DMS 273 (cell line): ENCODE measurements at regions not wholly inside any gene's neighbourhood (a gene's known extent, or its start where the extent isn't known, plus 50 kb on each side); places are given as distances from the start of the nearest gene placed in this dataset.
A peak's percentile ranks its signal among the peaks of the same experiment; 100 is the strongest.
"Not testable (repeated sequence)": the region's sequence is repeated elsewhere in the genome, so short reads cannot be mapped to it uniquely, and the experiment has no call there.

Experiments used
- DNase-seq: peaks from one replicate; lab custom pipeline; 2025; ENCODE audit not compliant: unreplicated experiment; lab: John Stamatoyannopoulos, UW

GRCh38 chr18:47682876-47683275 is 247.6 kb downstream of the SMAD2 start:
- DNase-seq, result no peak

GRCh38 chr18:47680488-47680887 is 250.0 kb downstream of the SMAD2 start:
- no peak for DNase-seq

GRCh38 chr18:47679864-47680263 is 250.6 kb downstream of the SMAD2 start:
- DNase-seq, result no peak

- no peak for DNase-seq
These were observed 252.5 kb downstream of the SMAD2 start for GRCh38 chr18:47677952-47678351.

- DNase-seq, result no peak
These were observed 260.6 kb downstream of the SMAD2 start for GRCh38 chr18:47669815-47670214.

- DNase-seq, result no peak
These were observed 272.0 kb downstream of the SMAD2 start for GRCh38 chr18:47658498-47658897.

GRCh38 chr18:47654988-47655387 is 275.5 kb downstream of the SMAD2 start:
- DNase-seq, result no peak

- no peak for DNase-seq
These were observed 285.6 kb downstream of the SMAD2 start for GRCh38 chr18:47644896-47645295.

GRCh38 chr18:47637551-47637950 is 292.9 kb downstream of the SMAD2 start:
- DNase-seq, result not testable (repeated sequence)

GRCh38 chr18:47635416-47635815 is 295.0 kb downstream of the SMAD2 start:
- no peak for DNase-seq

- DNase-seq, result peak; percentile 21
These were observed 297.4 kb downstream of the SMAD2 start for GRCh38 chr18:47632970-47633635.

- DNase-seq, result no peak
These were observed 301.6 kb downstream of the SMAD2 start for GRCh38 chr18:47628893-47629292.

- DNase-seq, result no peak
These were observed 302.1 kb downstream of the SMAD2 start for GRCh38 chr18:47628240-47628781.

- DNase-seq, result no peak
These were observed 303.4 kb downstream of the SMAD2 start for GRCh38 chr18:47627030-47627429.

GRCh38 chr18:47619771-47620448 is 310.5 kb downstream of the SMAD2 start:
- DNase-seq, result no peak

- no peak for DNase-seq
These were observed 311.7 kb downstream of the SMAD2 start for GRCh38 chr18:47618758-47619157.

- no peak for DNase-seq
These were observed 315.4 kb downstream of the SMAD2 start for GRCh38 chr18:47615043-47615442.

- DNase-seq, result no peak
These were observed 316.5 kb downstream of the SMAD2 start for GRCh38 chr18:47613929-47614328.

- no peak for DNase-seq
These were observed 318.8 kb downstream of the SMAD2 start for GRCh38 chr18:47611649-47612048.

GRCh38 chr18:47606526-47606925 is 323.9 kb downstream of the SMAD2 start:
- no peak for DNase-seq

- DNase-seq, result no peak
These were observed 325.4 kb downstream of the SMAD2 start for GRCh38 chr18:47605093-47605492.

GRCh38 chr18:47604021-47604420 is 326.4 kb downstream of the SMAD2 start:
- DNase-seq, result no peak
